GM21529 (cell line): ENCODE measurements at regions not wholly inside any gene's neighbourhood (a gene's known extent, or its start where the extent isn't known, plus 50 kb on each side); places are given as distances from the start of the nearest gene placed in this dataset.

Source experiments
- ATAC-seq: cut with Tn5 transposase; IDR thresholded peaks from one replicate; pipeline ENCODE4 v1.9.1; 2021; ENCODE audit not compliant: unreplicated experiment

DNA sequence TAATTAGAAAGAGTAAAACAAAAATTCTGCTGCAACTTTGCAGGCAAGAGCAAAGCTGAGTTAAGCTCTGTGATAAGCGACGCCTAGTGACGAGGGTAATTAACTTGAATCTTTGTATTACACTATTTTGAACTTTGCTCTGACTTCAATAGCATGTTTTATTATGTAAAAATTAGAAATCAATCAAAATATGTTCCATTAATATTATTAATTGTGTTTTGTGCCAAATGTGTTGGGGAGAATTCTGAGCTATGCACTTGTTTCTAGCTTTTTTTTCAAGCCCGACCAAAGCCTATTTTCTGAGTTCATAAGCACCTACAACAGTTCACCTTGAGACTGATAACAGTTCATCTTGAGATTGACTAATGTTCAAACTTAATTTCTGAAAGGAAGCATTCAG, 90.1 kb upstream of the PDE3A start:
- ATAC-seq = no peak

DNA sequence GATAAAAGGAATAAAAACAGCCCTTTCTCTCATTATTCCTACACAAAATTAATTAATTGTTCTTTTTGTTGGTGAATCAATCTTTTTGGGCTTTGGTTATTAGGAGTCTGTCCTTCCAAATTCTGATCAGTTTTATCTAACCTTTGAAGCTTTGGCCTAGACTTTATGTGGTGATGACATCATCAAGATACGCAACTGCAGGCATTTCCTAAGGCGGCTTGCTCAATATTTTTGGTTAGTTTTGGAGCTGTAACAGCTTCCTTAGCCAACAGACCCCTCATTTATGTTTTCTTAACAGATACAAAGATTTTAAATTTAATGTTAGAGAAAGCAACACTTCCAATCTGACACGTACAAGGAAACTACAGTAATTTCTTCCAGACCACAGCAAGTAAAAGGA, 87.8 kb upstream of the PDE3A start:
- no peak for ATAC-seq

DNA sequence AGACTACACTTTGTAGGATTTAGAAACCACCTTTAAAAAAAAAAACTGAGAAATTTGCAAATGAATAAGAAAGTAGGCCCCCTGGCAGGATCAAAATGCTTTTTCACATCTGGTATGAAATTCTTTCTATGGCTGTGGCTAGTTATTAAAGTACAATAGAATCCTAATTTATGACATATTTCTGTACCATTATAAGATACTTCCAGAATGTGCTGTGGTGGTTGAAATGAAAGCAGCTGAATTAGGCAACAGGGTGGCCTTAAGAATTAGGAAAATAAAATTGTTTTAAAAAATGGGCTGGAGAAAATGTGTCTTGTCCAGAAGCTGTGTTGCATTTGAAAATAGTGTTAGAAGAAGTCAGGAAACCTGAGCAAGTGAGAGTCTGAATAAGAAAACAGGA, 85.9 kb upstream of the PDE3A start:
- ATAC-seq = no peak

DNA sequence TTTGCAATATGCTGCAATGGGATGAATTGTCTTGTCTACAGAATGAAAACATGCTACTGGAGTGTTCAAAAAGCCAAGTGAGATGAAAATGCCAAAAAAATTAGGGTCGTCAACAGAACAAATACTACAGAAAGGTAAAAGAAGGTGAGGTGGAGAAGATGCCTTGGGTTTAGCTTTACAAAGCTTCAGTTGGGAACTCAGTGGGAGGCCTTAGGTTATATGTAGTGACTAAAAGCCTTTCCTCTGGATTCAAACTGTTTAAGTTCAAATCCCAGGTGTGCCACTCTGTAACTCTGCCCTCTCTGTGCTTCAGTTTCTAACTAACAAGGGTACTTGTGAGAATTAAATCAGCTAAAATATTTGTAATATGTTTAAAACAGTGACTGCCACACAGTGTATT, 84.9 kb upstream of the PDE3A start:
- ATAC-seq = no peak

DNA sequence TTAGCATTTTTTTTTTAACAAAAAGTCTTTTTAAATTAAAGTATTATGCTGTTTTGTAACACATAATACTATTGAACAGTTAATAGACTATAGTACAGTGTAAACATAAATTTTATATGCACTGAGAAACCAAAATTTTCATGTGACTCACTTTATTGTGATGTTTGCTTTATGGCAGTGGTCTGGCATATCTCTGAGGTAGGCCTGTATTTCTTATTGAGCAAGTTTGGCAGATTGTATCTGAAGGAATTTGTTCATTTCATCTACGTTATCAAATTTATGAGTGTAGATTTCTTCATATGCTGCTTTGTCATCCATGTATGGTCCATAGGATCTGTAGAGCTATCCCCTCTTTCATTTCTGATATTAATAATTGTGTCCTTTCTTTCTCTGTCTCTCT, 78.8 kb upstream of the PDE3A start:
- ATAC-seq = no peak

DNA sequence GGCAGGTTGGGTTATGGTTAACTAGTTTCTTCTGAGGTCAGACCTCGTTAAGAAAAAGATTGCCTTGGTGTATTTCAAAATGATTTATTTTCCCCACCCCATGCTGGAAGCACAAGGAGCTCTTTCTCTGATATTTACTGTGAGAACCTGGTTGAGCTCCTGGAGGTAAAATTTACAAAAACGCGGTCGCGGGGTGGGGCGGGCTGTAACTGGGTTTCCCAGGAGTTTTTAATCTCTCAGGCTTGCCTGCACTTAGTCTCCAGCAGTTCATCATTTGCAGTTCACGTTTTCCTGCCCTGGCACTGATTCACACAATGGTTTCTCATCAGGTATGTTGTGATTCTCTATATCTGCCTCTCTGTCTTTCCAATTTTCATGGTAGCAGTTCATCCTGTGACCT, 67.9 kb upstream of the PDE3A start:
- no peak for ATAC-seq

DNA sequence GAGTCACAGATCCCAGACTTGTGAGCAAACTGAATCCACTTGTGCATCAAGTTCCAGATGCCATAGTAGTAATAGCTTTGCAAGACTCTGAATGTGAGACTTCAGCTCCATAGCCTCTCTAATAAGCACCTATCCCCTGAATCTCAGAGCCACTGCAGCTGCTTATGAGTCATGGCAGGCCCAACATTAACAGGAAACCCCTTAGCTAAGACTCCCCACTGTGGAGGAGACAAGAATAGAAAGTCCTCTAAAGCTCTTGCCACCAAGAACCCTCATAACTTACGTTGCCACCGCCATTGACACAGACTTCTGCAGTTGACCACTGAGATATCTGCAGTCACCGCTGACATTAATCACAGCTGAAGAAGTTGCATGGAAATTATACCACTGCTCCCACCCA, 62.9 kb upstream of the PDE3A start:
- ATAC-seq = no peak

DNA sequence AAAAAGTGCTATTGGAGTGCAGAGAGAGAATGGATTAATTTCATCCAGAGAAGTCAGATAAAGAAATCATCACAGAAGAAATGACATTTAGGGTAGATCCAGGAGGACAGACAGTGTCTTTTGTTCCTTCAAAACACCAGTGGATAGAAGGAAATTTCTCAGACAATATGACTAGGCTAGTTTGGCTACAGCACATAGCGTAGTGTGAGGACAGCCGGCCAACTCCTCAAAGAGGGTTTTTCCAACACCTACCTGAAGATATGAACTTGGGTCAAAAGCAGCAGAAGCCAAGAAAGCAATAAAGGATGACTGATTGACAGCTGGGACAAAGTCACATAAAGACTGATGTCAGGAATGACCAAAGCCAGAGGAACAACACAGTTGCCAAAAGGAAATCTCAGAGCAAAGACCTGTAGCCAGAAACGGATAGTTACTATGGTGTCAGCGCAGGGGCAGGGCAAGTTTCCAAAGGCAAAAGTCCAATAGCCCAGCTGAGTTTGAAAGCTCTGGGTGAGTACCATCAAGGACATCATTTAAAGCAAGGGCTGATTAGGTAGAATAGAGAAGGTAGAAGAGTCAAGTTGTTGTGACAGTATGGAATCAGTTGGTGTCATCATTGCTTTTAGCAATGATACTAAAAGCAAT, 58.7 kb upstream of the PDE3A start:
- no peak for ATAC-seq

DNA sequence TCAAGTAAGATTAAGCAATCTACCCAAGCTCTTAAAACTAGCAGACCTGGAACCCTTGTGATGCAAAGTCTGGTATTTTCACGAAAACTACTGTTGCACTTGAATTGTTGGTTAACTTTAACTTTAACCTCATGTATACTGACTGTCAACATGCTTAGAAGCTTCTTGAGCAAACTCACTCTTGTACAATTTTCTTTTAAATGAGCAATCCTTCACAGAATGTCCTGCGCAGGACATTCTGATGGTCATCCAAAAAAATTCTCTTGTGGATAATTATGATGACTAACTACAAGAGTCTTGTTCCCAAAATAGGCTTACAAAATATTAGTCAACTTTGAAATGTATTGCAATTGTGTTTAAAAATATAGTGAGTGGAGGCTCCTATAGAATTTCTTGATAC, 54.0 kb upstream of the PDE3A start:
- no peak for ATAC-seq

DNA sequence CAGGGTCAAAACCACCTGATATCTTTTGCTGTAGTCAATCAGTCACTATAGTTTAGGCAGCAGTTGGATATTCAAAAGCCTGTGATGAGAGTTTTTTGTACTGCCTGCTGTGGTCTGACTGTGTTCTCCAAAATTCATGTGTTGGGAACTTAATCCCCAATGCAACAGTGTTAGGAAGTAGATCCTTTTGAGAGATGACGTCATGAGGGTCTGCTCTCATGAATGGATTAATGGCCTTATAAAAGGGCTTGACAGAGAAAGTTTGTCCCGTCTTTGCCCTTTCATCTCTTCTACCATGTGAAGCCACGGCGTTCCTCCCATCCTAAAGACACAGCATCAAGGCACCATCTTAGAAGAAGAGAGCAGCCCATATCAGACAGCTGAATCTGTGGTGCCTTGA, 50.8 kb upstream of the PDE3A start:
- ATAC-seq = no peak
